Thyroid gland (tissue), 4 donors: ENCODE measurements at regions not wholly inside any gene's neighbourhood (a gene's known extent, or its start where the extent isn't known, plus 50 kb on each side); places are given as distances from the start of the nearest gene placed in this dataset.

Source experiments
- CTCF ChIP-seq, 6 experiments: fragments of 200-600 bp in 3 of 6; fragments of 450-650 bp in 3 of 6; sonication (generic) in 3 of 6; IDR thresholded peaks; one replicate each; pipeline ENCODE4 v1.5.1; 2016 to 2019; ENCODE audit warnings: antibody characterized with exemption in 6 of 6, mild to moderate bottlenecking in 2 of 6, inconsistent platforms in 1 of 6, moderate library complexity in 1 of 6
- POLR2A ChIP-seq, 2 donors: fragments of 450-650 bp; IDR thresholded peaks; one replicate each; pipeline ENCODE4 v1.6.1; 2017; ENCODE audit warnings: antibody characterized with exemption in 2 of 2, mild to moderate bottlenecking in 2 of 2, moderate library complexity in 1 of 2

DNA sequence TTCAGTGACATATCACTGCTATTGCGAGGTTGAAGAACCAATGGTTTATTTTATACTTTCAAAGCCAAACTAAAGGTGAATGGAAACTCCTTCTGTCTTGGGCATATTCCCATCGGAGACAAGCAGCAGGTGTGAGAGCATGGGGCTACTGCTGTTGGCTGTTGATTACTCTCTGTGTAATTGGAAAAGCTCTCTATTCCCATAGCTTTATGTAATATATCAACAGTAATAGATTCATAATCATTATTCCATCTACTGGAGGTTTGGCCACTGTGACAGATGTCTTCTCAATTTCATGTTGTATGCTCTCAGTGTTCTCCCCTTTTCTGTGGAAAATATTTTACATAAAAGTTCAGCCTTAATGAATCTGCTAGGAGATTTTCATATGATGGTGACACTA is 352.0 kb downstream of the BTG1 start:
- TF ChIP-seq CTCF (IDR thresholded peaks at IDR 0.05) (no peak), POLR2A (IDR thresholded peaks at IDR 0.05) (no peak)
